AG08395 (cell line): ENCODE measurements at regions not wholly inside any gene's neighbourhood (a gene's known extent, or its start where the extent isn't known, plus 50 kb on each side); places are given as distances from the start of the nearest gene placed in this dataset.
A peak's percentile ranks its signal among the peaks of the same experiment; 100 is the strongest.
"Not testable (repeated sequence)": the region's sequence is repeated elsewhere in the genome, so short reads cannot be mapped to it uniquely, and the experiment has no call there.

Experiments
- DNase-seq: peaks from one replicate; pipeline ENCODE4 v3.0.0; 2012; ENCODE audit warnings: mixed read lengths, low spot score

DNA sequence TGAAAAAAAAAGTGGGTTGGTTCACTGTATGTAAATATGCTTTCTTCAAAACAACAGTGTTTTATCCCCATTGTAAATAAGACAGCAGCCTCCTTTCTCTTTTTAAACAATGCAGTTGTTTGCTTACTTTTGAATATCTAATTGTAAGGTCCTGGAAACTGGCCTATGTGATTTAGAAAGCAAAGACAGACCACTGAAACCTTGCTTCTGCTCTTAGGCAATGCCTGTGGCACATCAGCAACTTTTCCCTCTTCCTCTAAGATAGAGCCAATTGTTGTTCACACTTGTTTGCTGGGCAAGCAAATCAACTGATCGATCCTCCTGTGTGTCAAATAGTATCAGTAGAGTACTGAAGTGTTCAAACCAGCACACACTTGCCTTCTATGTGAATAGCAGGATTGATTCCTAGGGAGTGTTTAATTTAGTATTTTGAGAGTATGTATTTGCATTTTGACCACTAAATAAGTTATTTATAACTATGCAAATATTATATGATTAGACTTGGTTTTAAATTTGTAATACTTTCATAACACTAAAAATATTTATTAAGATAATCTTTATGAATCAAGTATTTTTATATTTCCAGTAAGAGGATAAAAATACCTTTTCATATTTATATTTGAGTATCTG is 55.4 kb upstream of the GRPR start:
- no peak for DNase-seq

DNA sequence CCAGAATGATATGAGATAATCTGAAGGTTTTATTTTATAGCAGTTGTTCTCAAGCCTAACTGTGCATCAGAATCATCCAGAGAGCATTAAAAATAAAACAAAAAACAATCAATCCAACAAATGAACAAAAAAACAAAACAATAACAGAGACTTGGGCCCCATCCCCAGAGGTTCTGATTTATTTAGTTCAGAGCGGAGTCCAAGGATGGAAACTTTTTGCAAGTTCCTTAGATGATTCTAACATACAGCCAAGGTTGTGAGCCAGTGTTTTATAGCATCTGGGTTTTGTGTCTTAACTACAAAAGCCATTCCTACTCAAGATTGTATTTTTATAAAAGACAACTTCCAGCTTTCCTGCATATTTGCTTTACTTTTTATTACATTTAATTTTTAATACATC is 59.4 kb upstream of the GRPR start:
- no peak for DNase-seq

DNA sequence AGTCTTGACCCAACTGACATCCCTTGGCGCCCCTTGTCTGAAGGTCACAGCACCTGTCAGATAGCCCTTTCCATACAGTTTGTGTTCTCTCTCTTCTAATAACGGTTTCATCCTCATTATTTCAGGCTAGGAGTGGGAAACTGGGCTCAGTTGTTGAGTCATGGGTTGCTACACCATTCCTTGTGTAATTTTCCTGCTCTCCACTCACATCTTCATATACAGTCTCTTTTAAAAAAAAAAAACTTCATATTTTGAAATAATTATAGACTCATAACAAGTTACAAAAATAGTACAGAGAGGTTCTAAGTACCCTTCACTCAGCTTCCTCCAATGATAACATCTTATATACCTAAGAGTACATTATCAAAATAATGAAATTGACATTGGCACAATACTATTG is 60.2 kb upstream of the GRPR start:
- DNase-seq: no peak

DNA sequence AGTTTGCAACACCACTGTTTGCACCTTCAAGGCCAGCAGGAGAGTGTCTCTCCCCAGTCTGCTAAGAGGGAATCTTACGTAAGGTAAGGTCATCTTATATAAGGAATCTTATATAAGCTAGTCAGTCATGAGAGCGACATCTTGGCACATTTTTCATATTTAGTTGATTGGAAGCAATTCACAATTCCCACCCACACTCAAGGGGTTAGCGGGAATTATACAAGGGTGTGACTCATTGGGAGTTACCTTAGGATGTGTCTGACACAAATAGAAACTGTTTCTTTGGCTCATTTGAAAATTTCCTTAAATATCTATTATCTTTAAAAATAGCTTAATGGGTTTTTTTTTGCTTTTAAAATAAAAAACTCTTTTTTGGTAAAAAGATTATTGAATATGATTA is 62.1 kb upstream of the GRPR start:
- DNase-seq: no peak

DNA sequence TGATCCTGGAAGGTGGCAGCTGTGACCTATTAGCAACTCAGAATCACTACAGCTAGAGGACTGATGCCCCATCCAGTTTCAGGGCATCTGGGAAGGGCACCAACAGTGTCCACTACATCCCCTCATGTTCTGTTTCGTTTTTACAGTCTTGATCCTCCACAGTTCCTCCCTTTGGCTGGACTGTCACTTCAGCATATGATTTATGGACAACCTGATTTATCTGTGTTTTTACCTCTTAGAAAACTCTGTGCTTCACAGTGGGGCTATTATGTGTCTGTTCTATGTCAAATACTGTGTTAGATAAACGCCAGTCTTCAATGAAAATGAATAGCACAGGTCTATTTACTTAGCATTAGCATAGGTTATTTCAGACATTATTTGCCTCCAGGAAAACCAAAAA is 63.1 kb upstream of the GRPR start:
- no peak for DNase-seq

DNA sequence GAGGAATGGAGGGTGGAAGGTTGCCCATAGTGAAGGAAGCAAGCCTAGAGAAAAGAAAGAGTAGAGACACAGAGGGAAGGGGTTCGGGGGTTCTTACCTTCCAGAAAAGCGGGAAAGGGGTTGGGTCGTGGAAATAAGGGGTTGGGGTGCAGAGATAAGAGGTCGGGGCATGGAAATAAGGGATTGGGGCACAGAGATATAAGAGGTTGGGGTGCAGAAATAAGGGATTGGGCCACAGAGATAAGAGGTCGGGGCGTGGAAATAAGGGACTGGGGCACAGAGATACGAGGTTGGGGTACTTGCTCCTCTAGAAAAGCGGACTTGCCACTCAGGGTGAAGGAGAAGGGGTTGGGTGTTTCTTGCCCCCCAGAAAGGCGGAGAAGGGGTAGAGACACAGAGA is 74.2 kb upstream of the GRPR start:
- DNase-seq: not testable (repeated sequence)

DNA sequence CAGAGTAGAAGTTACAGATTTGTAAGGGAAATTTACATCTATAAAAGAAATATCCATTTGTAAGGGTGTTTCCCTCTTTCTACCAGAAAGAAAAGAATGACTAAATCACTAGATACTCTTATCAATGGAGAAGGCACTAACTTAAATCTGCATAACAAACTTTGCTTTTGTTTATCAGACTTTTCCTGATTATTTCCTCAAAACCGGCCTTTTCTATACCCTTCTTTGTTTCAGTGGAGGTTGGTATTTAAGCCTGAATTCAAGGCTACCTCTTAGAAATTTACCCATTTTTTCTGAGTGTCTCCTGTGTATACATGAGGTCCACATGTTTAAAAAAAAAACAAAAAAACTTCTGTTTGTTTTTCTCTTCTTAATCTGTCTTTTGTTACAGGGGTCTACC is 80.4 kb upstream of the GRPR start:
- DNase-seq: no peak

DNA sequence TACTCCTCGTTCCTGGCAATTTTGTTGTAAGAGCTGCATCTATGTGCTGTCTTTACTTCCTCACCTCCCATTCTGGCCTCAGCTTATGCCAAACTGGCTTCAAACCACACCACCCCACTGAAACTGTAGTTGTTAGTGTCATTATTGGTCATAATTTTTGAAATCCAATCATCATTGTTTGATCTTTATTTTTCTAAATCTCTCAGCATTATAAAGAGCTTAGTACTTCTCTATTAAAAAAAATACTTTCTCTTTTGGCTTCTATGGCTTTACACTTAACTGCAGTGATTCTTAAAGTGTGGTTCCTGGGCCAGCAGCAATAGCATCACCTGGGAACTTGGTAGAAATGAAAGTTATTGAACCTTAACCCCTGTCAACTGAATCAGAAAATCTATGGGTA is 83.5 kb upstream of the GRPR start:
- DNase-seq: no peak

DNA sequence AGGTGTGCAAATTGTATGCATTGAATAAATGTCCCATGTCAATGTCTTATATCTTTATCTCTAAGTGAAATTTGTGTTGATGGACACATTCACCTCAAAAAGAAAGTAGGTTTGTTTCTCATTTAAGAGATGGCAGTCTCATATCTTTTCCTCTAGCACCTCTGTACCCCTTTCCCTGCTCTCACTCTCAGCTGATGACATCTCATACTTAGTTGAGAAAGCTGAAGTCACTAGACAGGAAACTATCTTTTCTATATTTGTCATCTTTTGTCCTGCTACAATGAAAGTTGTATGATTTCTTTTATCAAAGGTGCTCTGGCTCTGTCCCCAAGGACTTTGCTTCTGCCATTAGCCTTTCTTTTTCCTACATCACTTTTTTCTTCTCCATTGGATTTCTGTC is 84.0 kb upstream of the GRPR start:
- DNase-seq: no peak

DNA sequence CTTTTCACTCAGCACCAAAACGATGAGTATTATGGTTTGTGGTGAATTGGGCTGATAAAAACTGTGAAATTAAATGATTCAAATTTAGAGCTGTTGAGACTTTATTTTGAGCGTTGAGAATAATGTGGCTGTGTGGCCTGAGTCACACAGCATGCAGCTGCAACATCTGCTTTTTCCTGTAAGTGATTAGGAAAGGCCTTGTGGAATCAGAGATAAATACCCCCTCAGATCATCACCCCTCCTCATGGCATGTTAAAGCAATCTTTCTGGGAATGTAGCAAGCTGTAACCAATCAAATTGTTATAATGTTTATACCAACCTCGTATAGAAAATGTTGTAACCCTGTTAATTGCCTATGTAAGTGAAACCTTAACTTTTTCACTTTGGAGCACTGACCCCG is 90.0 kb upstream of the GRPR start:
- no peak for DNase-seq

DNA sequence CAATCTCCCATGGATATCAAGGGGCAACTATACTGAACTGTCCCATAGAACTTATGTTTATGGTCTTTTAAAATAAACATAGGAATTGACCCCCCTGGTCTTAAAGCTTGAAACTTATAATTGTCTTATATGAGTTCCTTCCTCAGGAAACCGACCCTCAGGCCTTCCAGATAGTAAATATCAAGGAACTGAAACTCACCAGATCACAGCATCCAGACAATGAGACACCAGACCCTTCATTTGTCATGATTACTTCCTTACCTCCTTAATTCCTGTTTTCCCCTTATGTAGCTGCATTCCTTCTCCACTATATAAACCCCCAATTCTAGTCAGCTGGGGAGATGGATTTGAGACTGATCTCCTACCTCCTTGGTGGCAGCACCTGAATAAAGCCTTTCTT is 94.8 kb upstream of the GRPR start:
- no peak for DNase-seq

DNA sequence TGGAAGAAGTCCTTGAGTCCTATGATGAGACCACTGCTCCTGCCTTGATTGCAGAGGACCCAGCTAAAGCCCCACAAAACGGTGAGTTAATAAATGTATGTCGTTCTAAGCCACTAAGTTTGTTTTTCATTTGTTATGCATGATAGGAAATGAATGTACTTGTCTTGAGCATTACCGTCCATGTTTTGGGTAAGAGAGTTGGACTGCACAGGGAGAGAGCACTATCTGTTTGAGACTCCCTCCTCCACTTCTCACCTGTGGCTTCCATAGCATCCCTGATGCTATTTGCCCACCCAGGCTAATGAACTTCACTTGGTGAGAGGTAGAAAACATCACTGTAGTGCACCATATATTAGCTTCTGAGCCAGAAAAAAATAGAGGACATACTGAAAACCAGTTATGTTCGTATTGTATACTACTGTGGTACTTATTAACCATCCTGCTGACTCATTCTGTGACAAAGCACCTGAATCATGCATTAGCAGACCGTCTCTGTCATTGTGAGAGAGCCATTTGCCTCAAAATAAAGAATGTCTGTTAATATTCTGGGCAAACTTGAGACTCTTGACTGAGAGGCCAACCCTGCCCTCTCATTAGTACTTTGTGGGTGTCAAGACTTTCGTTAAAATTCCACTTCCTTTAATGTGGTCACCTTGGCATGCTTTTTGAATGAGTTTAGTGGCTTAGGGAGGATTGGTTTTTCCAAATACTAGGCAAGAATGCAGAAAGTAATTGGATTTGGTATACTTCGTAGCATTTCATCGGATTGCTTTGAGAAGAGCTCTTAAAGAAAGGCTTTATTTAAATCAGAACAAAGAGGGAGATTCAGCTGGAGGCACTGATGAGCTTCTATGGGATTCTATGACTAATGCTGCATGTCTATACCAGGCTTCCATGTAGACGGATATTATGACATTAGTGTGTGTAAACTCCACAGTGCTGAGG is 99.3 kb upstream of the GRPR start:
- DNase-seq: peak; percentile 31

DNA sequence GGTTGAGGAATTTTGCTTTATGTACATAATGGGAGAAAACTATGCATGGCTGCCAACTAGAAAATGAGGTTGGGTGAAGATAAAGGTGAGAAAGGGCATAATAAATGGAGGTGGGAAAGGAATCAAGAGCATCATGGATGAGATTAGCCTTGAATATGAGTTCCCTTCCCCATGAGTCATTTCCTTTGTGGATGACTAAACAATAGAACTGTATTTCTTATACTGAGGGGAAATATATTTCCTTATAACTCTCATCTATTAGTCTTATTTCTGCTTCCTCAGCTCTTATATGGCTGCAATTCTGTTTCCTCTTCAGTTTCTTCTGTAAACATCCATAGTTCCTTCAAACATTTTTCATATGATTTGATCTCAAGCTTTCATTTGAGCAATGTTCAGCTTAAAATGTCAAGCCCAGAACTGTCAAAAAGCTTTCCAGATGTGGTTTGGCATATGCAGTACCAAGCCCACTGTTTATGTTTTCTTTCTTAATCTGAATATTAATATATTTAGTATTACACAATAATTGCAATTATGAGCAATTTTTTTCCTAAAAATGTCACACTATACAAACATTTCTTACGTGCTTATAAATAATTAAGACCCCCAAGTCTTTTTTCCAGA is 100.7 kb upstream of the GRPR start:
- peak; percentile 49 for DNase-seq

DNA sequence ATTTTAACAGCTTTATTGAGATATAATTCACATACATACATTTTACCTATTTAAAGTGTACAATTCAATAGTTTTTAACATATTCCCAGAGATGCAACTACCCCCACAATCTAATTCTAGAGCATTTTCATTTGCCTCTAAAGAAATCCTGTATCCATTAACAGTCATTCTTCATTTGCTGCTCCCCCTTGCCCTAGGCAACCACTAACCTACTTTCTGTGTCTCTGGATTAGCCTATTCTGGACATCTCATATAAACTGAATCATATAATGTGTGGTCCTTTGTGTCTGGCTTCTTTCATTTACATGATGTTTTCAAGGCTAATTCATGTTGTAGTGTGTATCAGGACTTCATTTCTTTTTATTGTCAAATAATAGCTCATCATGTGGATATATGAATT is 105.1 kb upstream of the GRPR start:
- DNase-seq: no peak

DNA sequence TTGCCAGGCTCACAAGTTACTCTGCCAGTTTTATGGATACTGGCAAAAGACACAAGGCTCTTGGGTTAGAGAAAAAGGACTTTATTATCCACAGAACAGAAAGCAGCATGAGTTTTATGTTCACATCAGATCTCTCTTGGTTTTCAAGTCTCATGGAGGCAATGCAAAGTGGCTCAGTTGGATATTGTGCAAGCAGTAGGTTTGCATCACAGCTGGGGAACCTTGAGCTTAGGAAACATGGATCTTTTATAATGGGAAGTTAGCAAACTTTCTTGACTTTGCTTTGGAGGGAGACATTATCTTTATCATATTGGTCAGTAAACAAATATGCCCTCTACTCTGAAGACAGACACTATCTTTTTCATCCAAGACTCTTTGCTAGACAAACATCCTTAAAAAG is 109.2 kb upstream of the GRPR start:
- no peak for DNase-seq

DNA sequence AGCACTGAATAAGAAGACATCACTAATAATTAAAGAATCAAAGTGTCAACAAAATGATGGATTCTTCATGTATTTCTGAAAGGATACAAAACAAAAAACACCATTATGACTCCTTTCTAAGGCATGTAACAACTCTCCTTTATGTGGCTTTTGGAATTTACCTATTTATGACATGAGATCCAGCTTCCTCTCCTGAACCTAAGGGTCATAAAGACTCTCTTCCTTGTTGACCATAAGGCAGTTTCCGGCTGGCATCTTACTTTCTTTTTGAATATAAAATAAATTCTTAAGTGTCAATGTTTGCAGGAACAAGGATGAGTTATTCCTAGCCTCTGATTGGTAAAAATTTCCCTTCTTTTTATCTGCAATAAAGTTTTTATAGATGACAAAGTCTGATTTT is 111.1 kb upstream of the GRPR start:
- no peak for DNase-seq

DNA sequence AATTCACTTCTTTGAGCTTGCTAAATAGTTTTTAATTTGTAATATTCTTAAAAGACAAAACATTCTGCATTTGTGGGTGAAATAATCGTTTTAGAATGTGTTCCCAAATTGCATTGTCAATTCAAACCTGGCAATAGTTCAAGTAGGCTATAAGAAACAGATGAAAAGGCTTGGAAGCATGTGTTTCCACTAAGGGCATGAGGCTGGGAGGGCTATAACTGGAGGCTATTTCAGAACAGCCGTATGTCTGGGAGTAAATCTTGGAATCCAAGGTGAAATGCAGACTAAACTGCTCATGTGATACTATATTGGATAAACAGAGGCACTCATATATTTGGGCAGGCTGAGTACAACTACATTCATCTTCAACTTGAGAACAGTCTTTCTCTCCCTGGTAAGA is 117.4 kb upstream of the GRPR start:
- peak; percentile 46 for DNase-seq

DNA sequence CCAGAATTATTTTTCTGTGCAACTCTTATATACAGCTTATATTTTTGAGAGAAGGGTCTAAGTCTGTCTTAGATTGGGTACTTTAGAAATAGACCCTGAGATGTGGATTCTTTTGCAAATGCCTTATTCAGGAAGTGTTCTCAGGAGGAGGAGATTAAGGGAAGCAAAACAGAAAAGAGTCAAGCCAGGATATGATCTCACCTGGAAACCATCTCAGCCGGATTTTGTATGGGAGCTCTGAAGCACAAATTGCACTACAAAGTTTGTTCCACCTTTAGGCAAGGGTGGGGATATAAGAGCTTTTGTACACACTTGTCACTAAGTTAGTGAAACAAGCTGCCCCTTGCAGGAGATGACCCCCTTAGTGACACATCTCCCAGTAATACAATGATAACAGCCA is 121.2 kb upstream of the GRPR start:
- DNase-seq: no peak

DNA sequence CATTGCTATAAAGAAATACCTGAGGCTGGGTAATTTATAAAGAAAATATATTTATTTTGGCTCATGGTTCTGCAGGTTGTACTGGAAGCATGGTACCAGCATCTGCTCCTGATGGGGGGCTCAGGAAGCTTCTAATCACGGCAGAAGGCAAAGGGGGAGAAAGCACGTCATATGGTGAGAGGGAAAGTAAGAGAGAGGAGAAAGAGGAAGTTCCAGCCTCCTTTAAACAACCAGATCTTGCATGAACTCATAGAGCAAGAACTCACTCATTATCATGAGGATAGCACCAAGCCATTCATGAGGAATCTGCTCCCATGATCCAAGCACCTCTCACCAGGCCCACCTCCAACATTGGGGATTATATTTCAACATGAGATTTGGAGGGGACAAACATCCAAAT is 125.0 kb upstream of the GRPR start:
- DNase-seq: no peak

DNA sequence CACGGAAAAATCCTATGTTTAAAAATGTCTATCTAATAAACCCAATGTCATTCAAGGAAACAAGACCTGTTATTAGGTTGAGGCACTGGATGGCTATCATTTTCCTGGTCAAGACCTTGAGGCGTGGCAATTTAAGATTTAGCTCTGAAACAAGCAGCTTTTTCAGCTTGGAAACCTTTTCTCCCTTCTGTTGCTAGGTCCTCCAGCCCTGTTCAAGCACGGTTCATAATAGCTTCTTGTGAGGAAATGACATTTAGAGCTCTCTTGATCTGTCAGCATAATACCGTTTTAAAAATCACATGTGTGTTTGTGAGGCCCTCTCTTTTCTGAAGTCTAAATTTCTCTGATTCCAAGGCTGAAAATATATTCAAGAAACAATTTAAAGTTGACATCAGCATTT is 133.6 kb upstream of the GRPR start:
- DNase-seq: no peak

DNA sequence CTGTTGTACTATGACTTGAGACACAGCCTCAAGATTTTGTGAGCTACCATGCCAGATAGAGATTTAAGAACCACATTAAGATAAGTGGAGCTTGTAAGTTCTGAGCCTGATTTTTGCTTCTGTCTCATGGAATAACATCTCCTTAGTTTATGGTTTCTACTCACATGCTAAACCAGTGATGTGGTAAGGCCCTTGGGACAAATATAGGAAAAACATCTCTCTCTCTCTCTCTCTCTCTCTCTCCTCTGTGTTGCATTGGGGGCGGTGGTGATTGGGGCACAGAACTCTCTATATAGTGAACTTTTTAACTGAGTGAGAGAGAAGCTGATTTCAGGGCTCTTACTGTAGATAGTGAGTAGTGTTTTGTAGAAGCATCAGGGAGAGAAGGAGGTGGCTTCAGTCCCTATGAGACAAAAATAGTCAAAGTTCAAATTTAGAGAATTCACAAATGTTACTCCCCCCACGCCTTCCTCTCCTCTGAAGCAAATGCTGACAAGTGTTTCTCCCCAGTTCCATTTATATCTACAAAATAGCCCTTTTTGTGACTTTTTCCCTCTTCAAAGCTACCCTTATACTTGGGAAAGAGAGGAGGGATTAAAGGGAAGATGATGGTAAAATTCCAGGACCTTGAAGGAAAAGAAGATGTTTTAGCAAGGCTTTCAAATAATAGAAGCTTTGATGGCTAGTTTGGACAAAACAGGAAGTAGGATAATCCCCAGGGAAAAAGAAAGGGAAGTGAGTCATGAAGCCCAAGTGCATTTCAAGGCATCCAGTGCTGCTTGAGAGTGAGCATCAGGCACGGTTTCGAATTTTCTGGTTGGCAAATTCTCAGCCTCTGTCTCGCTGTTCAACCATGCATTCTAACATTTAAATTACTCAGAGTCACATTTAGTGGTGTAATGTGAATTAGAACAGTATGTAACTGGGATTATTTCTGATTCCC is 134.3 kb upstream of the AP1S2 start:
- DNase-seq: peak; percentile 84

DNA sequence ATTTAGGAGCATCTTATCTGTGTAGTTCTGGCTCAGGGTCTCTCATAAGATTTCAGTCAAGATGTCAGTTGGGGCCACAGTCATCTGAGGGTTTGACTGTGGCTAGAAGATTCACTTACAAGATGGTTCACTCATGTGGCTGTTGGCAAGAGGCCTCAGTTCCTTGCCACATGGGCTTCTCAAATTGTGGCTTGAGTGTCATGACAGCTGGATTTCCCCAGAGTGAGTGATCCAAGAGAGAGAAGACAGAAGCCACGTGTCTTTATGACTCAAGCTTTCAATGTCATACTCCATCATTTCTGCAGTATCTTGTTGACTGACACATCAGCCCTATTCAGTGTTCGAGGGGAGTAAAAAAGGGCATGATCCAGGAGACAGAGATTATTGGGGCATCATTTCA is 131.3 kb upstream of the AP1S2 start:
- DNase-seq: no peak
